Neuronal stem cell (in vitro differentiated cells): ENCODE measurements at regions not wholly inside any gene's neighbourhood (a gene's known extent, or its start where the extent isn't known, plus 50 kb on each side); places are given as distances from the start of the nearest gene placed in this dataset.

Source experiments
- DNase-seq: peaks from one replicate; pipeline ENCODE4 v3.0.0-alpha.2; 2013; ENCODE audit warnings: low spot score
- H2AFZ ChIP-seq: one replicate; pipeline ENCODE4 v1.6.1; 2013; ENCODE audit warnings: mild to moderate bottlenecking, low read length, inconsistent platforms
- H2AK5ac ChIP-seq: 2 replicates; pipeline ENCODE4 v1.6.1; 2013; ENCODE audit warnings: low read depth, mild to moderate bottlenecking, inconsistent platforms, low read length, moderate library complexity, mixed read lengths
- H2BK120ac ChIP-seq: 2 replicates; pipeline ENCODE4 v1.6.1; 2013; ENCODE audit warnings: low read depth, mild to moderate bottlenecking, inconsistent platforms, low read length, moderate library complexity, mixed read lengths
- H2BK12ac ChIP-seq: one replicate; pipeline ENCODE4 v1.6.1; 2013; ENCODE audit warnings: low read length, inconsistent platforms
- H2BK15ac ChIP-seq: 2 replicates; pipeline ENCODE4 v1.6.1; 2013; ENCODE audit warnings: mild to moderate bottlenecking, low read length, inconsistent platforms, mixed read lengths
- H2BK5ac ChIP-seq: one replicate; pipeline ENCODE4 v1.6.1; 2013; ENCODE audit warnings: inconsistent platforms, mild to moderate bottlenecking, low read length, moderate library complexity
- H3K14ac ChIP-seq: one replicate; pipeline ENCODE4 v1.6.1; 2013; ENCODE audit warnings: low read length, inconsistent platforms
- H3K18ac ChIP-seq: 2 replicates; pipeline ENCODE4 v1.6.1; 2013; ENCODE audit warnings: low read length, inconsistent platforms
- H3K23ac ChIP-seq: 2 replicates; pipeline ENCODE4 v1.6.1; 2013; ENCODE audit warnings: low read depth, mild to moderate bottlenecking, mixed read lengths, low read length, inconsistent platforms; ENCODE audit not compliant: poor library complexity
- H3K27ac ChIP-seq: replicated peaks from 3 replicates; pipeline ENCODE4 v1.5.1; 2013; ENCODE audit warnings: low read length, inconsistent platforms
- H3K27me3 ChIP-seq, 3 experiments: 2 replicates each; pipeline ENCODE4 v1.6.1; 2013; ENCODE audit warnings: low read length in 3 of 3, mild to moderate bottlenecking in 2 of 3, inconsistent platforms in 1 of 3, low read depth in 1 of 3, mixed read lengths in 1 of 3, moderate library complexity in 1 of 3; ENCODE audit not compliant: control insufficient read depth in 3 of 3, insufficient read depth in 3 of 3
- H3K36me3 ChIP-seq, 2 donors: replicated peaks in 1 of 2; 2 replicates each; pipeline ENCODE4 v1.6.1; 2013; ENCODE audit warnings: low read length in 2 of 2; ENCODE audit not compliant: control insufficient read depth in 2 of 2, insufficient read depth in 2 of 2
- H3K4ac ChIP-seq: 2 replicates; pipeline ENCODE4 v1.6.1; 2013; ENCODE audit warnings: inconsistent platforms, mild to moderate bottlenecking, low read length, moderate library complexity
- H3K4me1 ChIP-seq, 2 donors: 1 replicate in 1 of 2; 2 replicates in 1 of 2; pipeline ENCODE4 v1.6.1; 2013; ENCODE audit warnings: low read length in 2 of 2, low read depth in 1 of 2; ENCODE audit not compliant: control insufficient read depth in 2 of 2, insufficient read depth in 1 of 2
- H3K4me2 ChIP-seq: one replicate; pipeline ENCODE4 v1.6.1; 2013; ENCODE audit warnings: mild to moderate bottlenecking, low read length, inconsistent platforms; ENCODE audit not compliant: insufficient read depth, poor library complexity, severe bottlenecking
- H3K4me3 ChIP-seq, 2 donors: 2 replicates each; pipeline ENCODE4 v1.5.1; 2013; ENCODE audit warnings: low read length in 2 of 2, mild to moderate bottlenecking in 2 of 2, inconsistent platforms in 1 of 2, moderate library complexity in 1 of 2
- H3K79me1 ChIP-seq: one replicate; pipeline ENCODE4 v1.6.1; 2013; ENCODE audit warnings: low read depth, mild to moderate bottlenecking, inconsistent platforms, low read length, moderate library complexity
- H3K9ac ChIP-seq: one replicate; pipeline ENCODE4 v1.6.1; 2013; ENCODE audit warnings: mild to moderate bottlenecking, low read depth, low read length, inconsistent platforms; ENCODE audit not compliant: poor library complexity
- H3K9me3 ChIP-seq, 2 donors: replicated peaks in 1 of 2; 2 replicates each; pipeline versions ENCODE3 to v1.6.1; 2013; ENCODE audit warnings: low read length in 2 of 2, mild to moderate bottlenecking in 2 of 2, inconsistent platforms in 1 of 2, low read depth in 1 of 2, mixed read lengths in 1 of 2, moderate library complexity in 1 of 2; ENCODE audit not compliant: control insufficient read depth in 2 of 2, insufficient read depth in 1 of 2
- H4K8ac ChIP-seq: one replicate; pipeline ENCODE4 v1.6.1; 2013; ENCODE audit warnings: low read depth, mild to moderate bottlenecking, inconsistent platforms, low read length, moderate library complexity
- H4K91ac ChIP-seq: one replicate; pipeline ENCODE4 v1.6.1; 2013; ENCODE audit warnings: low read length, low read depth, mild to moderate bottlenecking, inconsistent platforms; ENCODE audit not compliant: poor library complexity
- WGBS, 2 donors: extraction: QIAGEN DNeasy Blood & Tissue Kit; methylation state at CpG; one replicate each; pipeline ENCODE4 v1.1.7; 2013; ENCODE audit warnings: missing lambda C conversion rate in 2 of 2, mixed read lengths in 1 of 2; ENCODE audit not compliant: insufficient read length in 2 of 2, insufficient replicate concordance in 1 of 2; ENCODE audit errors: extremely low coverage in 2 of 2; 5-methylcytosine and 5-hydroxymethylcytosine counted together

DNA sequence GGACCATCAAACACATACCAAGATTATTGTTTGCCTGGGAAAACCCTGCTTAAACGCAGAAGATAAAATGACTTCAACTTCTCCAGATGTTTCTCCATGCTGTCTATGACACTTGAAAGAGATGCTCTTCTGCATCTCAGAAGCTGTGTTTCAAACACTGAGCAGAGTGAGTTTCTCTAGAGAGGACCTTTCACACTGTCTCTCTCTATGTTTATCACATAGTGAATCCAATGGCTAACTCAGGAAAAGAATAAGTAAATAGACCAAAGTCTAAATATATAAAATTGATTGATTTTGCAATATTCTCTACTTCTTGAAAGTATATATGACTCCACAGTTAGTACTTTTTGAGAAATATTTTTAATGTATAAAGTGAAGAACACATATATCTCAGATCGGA, 325.6 kb upstream of the USP15 start:
- Histone ChIP-seq H2AK5ac (no peak overlapping the region), H3K36me3 (no peaks in the 10 kb centered on the region)

DNA sequence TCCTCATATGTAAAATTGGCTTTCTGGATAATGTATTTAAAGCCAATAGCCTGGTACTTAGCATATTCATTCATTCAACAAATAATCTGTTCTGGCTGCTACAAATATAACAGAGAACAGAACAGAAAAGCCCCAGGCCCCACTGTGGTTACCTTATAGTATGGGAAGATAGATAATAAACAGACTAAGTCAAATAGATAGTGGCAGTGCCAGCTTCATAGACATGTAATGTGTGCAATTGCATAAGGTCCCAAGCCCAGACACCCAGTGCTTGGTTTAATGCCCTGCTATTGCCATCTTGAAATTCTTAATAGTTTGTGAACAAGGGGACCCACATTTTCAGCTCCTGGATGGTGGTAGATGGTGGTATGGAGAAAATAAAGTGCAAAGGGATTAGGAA, 320.2 kb upstream of the USP15 start:
- Histone ChIP-seq H3K79me1 (no peaks in the 10 kb centered on the region), H3K4ac (no peak overlapping the region), H3K14ac (no peak overlapping the region), H2BK15ac (no peak overlapping the region), H4K8ac (no peak overlapping the region), H3K9ac (no peak overlapping the region), H2BK120ac (no peak overlapping the region), H3K4me3 (no peak overlapping the region), H3K27ac (no peak overlapping the region), H3K36me3 (no peaks in the 10 kb centered on the region), H2AFZ (no peak overlapping the region), H3K4me2 (no peak overlapping the region), H2BK12ac (no peak overlapping the region), H4K91ac (no peak overlapping the region), H2AK5ac (no peak overlapping the region), H3K27me3 (no peaks in the 10 kb centered on the region), H2BK5ac (no peak overlapping the region), H3K23ac (no peak overlapping the region), H3K9me3 (no peaks in the 10 kb centered on the region), H3K18ac (no peak overlapping the region), H3K4me1 (no peaks in the 10 kb centered on the region)
- DNase-seq: no peak

More for the DNA sequence above, 325.6 kb upstream of the USP15 start:
- Histone ChIP-seq H3K9ac (no peak overlapping the region), H2BK15ac (no peak overlapping the region), H3K27ac (no peak overlapping the region), H2AFZ (no peak overlapping the region), H2BK12ac (no peak overlapping the region), H3K23ac (no peak overlapping the region), H3K4me3 (no peak overlapping the region), H2BK120ac (no peak overlapping the region), H3K18ac (no peak overlapping the region), H4K91ac (no peak overlapping the region), H2BK5ac (no peak overlapping the region), H3K27me3 (no peaks in the 10 kb centered on the region), H3K4me2 (no peak overlapping the region), H3K4me1 (no peaks in the 10 kb centered on the region), H4K8ac (no peak overlapping the region), H3K9me3 (no peaks in the 10 kb centered on the region), H3K14ac (no peak overlapping the region), H3K79me1 (no peaks in the 10 kb centered on the region), H3K4ac (no peak overlapping the region)
- DNase-seq: no peak
- WGBS, 2 donors: no CpG with 5 or more reads among the region's 2 CpGs

DNA sequence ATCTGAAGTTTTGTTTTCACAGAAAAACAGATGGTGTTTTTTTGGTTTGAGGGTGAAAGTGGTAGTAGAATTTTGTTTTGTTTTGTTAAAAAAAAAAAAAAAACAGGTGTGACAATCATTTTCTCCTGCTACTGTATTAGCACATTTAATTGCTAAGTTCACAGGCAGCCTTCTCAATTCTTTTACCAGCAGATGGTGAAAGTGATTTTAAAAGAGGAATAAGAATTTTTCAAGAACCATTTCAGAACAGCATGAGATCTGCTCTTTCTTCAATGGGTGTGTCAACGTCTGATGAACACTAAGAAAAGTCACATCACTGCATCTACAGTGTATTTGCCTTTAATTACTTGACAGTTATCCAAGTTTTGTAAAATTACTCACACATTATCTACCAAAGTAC, 303.7 kb upstream of the USP15 start:
- no peaks in the 10 kb centered on the region for H3K79me1 ChIP-seq
- H3K14ac ChIP-seq: no peak overlapping the region
- no peak overlapping the region for H2AFZ ChIP-seq
- no peak overlapping the region for H3K4me2 ChIP-seq
- H3K4me3 ChIP-seq: no peak overlapping the region
- no peak overlapping the region for H2BK5ac ChIP-seq
- H2BK120ac ChIP-seq: no peak overlapping the region
- no peak overlapping the region for H3K4ac ChIP-seq
- H3K18ac ChIP-seq: no peak overlapping the region
- H3K23ac ChIP-seq: no peak overlapping the region
- no peak overlapping the region for H2BK12ac ChIP-seq
- H2AK5ac ChIP-seq: no peak overlapping the region
- no peak for DNase-seq
- H2BK15ac ChIP-seq: no peak overlapping the region
- WGBS, 2 donors: no CpG with 5 or more reads among the region's 1 CpG
- no peak overlapping the region for H3K27ac ChIP-seq
- H3K27me3 ChIP-seq: no peaks in the 10 kb centered on the region
- no peaks in the 10 kb centered on the region for H3K4me1 ChIP-seq
- H4K91ac ChIP-seq: no peak overlapping the region
- no peaks in the 10 kb centered on the region for H3K9me3 ChIP-seq
- H3K36me3 ChIP-seq: no peaks in the 10 kb centered on the region
- no peak overlapping the region for H3K9ac ChIP-seq
- H4K8ac ChIP-seq: no peak overlapping the region

DNA sequence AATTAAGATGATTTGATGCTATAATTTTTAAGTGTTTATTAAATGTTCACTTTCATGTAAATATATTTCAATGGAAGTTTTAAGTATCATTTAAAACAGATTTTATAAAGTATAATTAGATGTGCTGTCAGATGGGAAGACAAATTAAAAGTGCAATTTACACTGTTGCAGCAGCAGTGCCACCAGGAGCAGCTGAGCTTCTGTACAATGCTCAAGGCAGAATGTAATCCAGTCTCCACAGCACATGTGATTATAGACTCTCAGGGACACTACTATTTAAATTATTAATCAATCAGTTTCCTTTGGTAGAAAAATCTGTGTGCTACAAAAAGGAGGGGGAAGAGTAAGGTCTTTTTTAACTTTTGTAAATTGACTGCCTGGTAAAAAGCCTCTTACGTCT, 285.7 kb upstream of the USP15 start:
- H2BK15ac ChIP-seq: no peak overlapping the region

More for the DNA sequence above, 285.7 kb upstream of the USP15 start:
- Histone ChIP-seq H2BK120ac (no peak overlapping the region), H4K91ac (no peak overlapping the region), H2BK5ac (no peak overlapping the region), H3K4me2 (no peak overlapping the region), H3K23ac (no peak overlapping the region), H3K9ac (no peak overlapping the region), H3K14ac (no peak overlapping the region), H2AFZ (no peak overlapping the region), H3K27me3 (no peaks in the 10 kb centered on the region), H3K4me3 (no peak overlapping the region), H2AK5ac (no peak overlapping the region), H3K27ac (no peak overlapping the region), H3K4ac (no peak overlapping the region), H4K8ac (no peak overlapping the region), H3K18ac (no peak overlapping the region), H3K4me1 (no peaks in the 10 kb centered on the region), H3K79me1 (no peaks in the 10 kb centered on the region), H3K36me3 (no peaks in the 10 kb centered on the region), H3K9me3 (no peaks in the 10 kb centered on the region), H2BK12ac (no peak overlapping the region)
- WGBS, 2 donors: no CpG with 5 or more reads among the region's 1 CpG
- no peak for DNase-seq
